Esophagus mucosa (tissue), 1 donor: ENCODE measurements at regions not wholly inside any gene's neighbourhood (a gene's known extent, or its start where the extent isn't known, plus 50 kb on each side); places are given as distances from the start of the nearest gene placed in this dataset.

ENCODE experiments used
- ATAC-seq: fragments of 200-7000 bp; cut with Tn5 transposase; one replicate; pipeline ENCODE4 v1.9.1; 2020
- donor health status: DM: yes; HTN: yes; CAD: no.

GRCh38 chr9:99445371-99445891, 223.3 kb downstream of the SEC61B start:
- peak; percentile 66 for ATAC-seq

GRCh38 chr9:99445920-99446319, 223.8 kb downstream of the SEC61B start:
- no peak for ATAC-seq

- no peak for ATAC-seq
Observed at GRCh38 chr9:99447951-99448350, 225.9 kb downstream of the SEC61B start.

- no peak for ATAC-seq
Observed at GRCh38 chr9:99449726-99450125, 227.6 kb downstream of the SEC61B start.

GRCh38 chr9:99451112-99451606, 229.1 kb downstream of the SEC61B start:
- no peak for ATAC-seq

GRCh38 chr9:99457406-99457805, 235.3 kb downstream of the SEC61B start:
- ATAC-seq, result no peak

- ATAC-seq, result no peak
Observed at GRCh38 chr9:99457981-99458380, 235.9 kb downstream of the SEC61B start.

GRCh38 chr9:99459919-99460318, 237.8 kb downstream of the SEC61B start:
- no peak for ATAC-seq

GRCh38 chr9:99463131-99463530, 241.0 kb downstream of the SEC61B start:
- ATAC-seq, result no peak

- ATAC-seq, result no peak
Observed at GRCh38 chr9:99464568-99464967, 242.5 kb downstream of the SEC61B start.

GRCh38 chr9:99465231-99465907, 243.3 kb downstream of the SEC61B start:
- no peak for ATAC-seq

- no peak for ATAC-seq
Observed at GRCh38 chr9:99466104-99466503, 244.0 kb downstream of the SEC61B start.

GRCh38 chr9:99466781-99467180, 244.7 kb downstream of the SEC61B start:
- no peak for ATAC-seq

- no peak for ATAC-seq
Observed at GRCh38 chr9:99471033-99471432, 249.0 kb downstream of the SEC61B start.

- no peak for ATAC-seq
Observed at GRCh38 chr9:99472240-99472915, 250.3 kb downstream of the SEC61B start.

GRCh38 chr9:99472916-99473245, 250.8 kb downstream of the SEC61B start:
- no peak for ATAC-seq

- no peak for ATAC-seq
Observed at GRCh38 chr9:99474186-99474585, 252.1 kb downstream of the SEC61B start.

GRCh38 chr9:99475401-99476065, 253.5 kb downstream of the SEC61B start:
- ATAC-seq, result no peak

- ATAC-seq, result no peak
Observed at GRCh38 chr9:99478469-99479027, 256.5 kb downstream of the SEC61B start.

GRCh38 chr9:99479929-99480328, 257.8 kb downstream of the SEC61B start:
- no peak for ATAC-seq

- no peak for ATAC-seq
Observed at GRCh38 chr9:99485459-99485858, 263.4 kb downstream of the SEC61B start.

- ATAC-seq, result no peak
Observed at GRCh38 chr9:99486684-99487083, 264.6 kb downstream of the SEC61B start.
